Suprapubic skin (tissue), 3 donors: ENCODE measurements at regions not wholly inside any gene's neighbourhood (a gene's known extent, or its start where the extent isn't known, plus 50 kb on each side); places are given as distances from the start of the nearest gene placed in this dataset.

Source experiments
- POLR2A ChIP-seq, 2 donors: fragments of 450-650 bp; IDR thresholded peaks; one replicate each; pipeline ENCODE4 v1.6.1; 2017; ENCODE audit warnings: antibody characterized with exemption in 2 of 2, mild to moderate bottlenecking in 2 of 2, moderate library complexity in 2 of 2
- TF ChIP-seq, protein P1 (sequence below), 2 donors: fragments of 200-600 bp in 1 of 2; fragments of 450-650 bp in 1 of 2; sonication (generic) in 1 of 2; IDR thresholded peaks; one replicate each; pipeline ENCODE4 v1.5.1; 2016 to 2019; ENCODE audit warnings: antibody characterized with exemption in 2 of 2, mild to moderate bottlenecking in 1 of 2, moderate library complexity in 1 of 2

DNA sequence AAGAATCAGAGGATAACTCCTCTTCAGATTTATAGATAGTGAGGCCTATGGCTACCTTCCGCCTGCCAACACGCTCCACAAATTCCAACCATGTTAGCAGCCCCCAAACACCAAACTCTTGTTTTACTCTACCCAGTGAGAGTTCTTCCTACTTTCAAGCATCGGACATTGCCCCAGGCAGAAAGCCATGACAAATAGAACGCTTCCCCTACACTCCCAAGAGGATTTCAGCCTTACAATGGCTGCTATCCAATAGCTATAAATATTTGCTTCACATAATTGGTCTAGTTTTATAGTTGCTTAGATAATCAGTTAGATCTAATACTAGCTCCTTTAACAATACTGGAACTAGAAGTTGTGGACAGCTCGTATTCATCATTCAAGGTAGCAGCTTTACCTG is 503.4 kb upstream of the VRK2 start:
- no peak for TF ChIP-seq POLR2A (IDR thresholded peaks at IDR 0.05)
- TF ChIP-seq, protein P1, sequence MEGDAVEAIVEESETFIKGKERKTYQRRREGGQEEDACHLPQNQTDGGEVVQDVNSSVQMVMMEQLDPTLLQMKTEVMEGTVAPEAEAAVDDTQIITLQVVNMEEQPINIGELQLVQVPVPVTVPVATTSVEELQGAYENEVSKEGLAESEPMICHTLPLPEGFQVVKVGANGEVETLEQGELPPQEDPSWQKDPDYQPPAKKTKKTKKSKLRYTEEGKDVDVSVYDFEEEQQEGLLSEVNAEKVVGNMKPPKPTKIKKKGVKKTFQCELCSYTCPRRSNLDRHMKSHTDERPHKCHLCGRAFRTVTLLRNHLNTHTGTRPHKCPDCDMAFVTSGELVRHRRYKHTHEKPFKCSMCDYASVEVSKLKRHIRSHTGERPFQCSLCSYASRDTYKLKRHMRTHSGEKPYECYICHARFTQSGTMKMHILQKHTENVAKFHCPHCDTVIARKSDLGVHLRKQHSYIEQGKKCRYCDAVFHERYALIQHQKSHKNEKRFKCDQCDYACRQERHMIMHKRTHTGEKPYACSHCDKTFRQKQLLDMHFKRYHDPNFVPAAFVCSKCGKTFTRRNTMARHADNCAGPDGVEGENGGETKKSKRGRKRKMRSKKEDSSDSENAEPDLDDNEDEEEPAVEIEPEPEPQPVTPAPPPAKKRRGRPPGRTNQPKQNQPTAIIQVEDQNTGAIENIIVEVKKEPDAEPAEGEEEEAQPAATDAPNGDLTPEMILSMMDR (IDR thresholded peaks at IDR 0.05): no peak
